Ammon's horn (tissue), 1 donor: ENCODE measurements at regions not wholly inside any gene's neighbourhood (a gene's known extent, or its start where the extent isn't known, plus 50 kb on each side); places are given as distances from the start of the nearest gene placed in this dataset.

Source experiments
- DNase-seq: peaks from one replicate; pipeline ENCODE4 v3.0.0-alpha.2; 2016; ENCODE audit warnings: low spot score

GRCh38 chr5:4817767-4818166 lies 322.4 kb upstream of the ADAMTS16 start:
- DNase-seq: no peak

- no peak for DNase-seq
Measured at GRCh38 chr5:4831325-4831724, 308.8 kb upstream of the ADAMTS16 start.

- DNase-seq: no peak
Measured at GRCh38 chr5:4832471-4832870, 307.7 kb upstream of the ADAMTS16 start.

- DNase-seq: no peak
Measured at GRCh38 chr5:4833104-4833738, 306.9 kb upstream of the ADAMTS16 start.

GRCh38 chr5:4837489-4838058 lies 302.6 kb upstream of the ADAMTS16 start:
- DNase-seq: no peak

- DNase-seq: no peak
Measured at GRCh38 chr5:4845221-4845620, 294.9 kb upstream of the ADAMTS16 start.

GRCh38 chr5:4847766-4848165 lies 292.4 kb upstream of the ADAMTS16 start:
- DNase-seq: no peak

- no peak for DNase-seq
Measured at GRCh38 chr5:4855036-4855435, 285.1 kb upstream of the ADAMTS16 start.

GRCh38 chr5:4855880-4856279 lies 284.2 kb upstream of the ADAMTS16 start:
- DNase-seq: no peak

- DNase-seq: no peak
Measured at GRCh38 chr5:4857761-4858160, 282.4 kb upstream of the ADAMTS16 start.

- DNase-seq: no peak
Measured at GRCh38 chr5:4859500-4860235, 280.5 kb upstream of the ADAMTS16 start.

- DNase-seq: no peak
Measured at GRCh38 chr5:4860631-4861030, 279.5 kb upstream of the ADAMTS16 start.

- DNase-seq: peak; percentile 44
Measured at GRCh38 chr5:4862500-4862899, 277.6 kb upstream of the ADAMTS16 start.

GRCh38 chr5:4866131-4866659 lies 273.9 kb upstream of the ADAMTS16 start:
- DNase-seq: no peak

GRCh38 chr5:4866817-4867216 lies 273.3 kb upstream of the ADAMTS16 start:
- no peak for DNase-seq

GRCh38 chr5:4868140-4868735 lies 271.9 kb upstream of the ADAMTS16 start:
- peak; percentile 74 for DNase-seq

- DNase-seq: no peak
Measured at GRCh38 chr5:4873652-4874051, 266.5 kb upstream of the ADAMTS16 start.

- no peak for DNase-seq
Measured at GRCh38 chr5:4874097-4874496, 266.0 kb upstream of the ADAMTS16 start.

- no peak for DNase-seq
Measured at GRCh38 chr5:4875942-4876341, 264.2 kb upstream of the ADAMTS16 start.

GRCh38 chr5:4876804-4877203 lies 263.3 kb upstream of the ADAMTS16 start:
- no peak for DNase-seq

- DNase-seq: no peak
Measured at GRCh38 chr5:4877579-4877978, 262.6 kb upstream of the ADAMTS16 start.

- no peak for DNase-seq
Measured at GRCh38 chr5:4879075-4879474, 261.1 kb upstream of the ADAMTS16 start.
